ENCODE measurements at regions not wholly inside any gene's neighbourhood (a gene's known extent, or its start where the extent isn't known, plus 50 kb on each side); places are given as distances from the start of the nearest gene placed in this dataset.

DNA sequence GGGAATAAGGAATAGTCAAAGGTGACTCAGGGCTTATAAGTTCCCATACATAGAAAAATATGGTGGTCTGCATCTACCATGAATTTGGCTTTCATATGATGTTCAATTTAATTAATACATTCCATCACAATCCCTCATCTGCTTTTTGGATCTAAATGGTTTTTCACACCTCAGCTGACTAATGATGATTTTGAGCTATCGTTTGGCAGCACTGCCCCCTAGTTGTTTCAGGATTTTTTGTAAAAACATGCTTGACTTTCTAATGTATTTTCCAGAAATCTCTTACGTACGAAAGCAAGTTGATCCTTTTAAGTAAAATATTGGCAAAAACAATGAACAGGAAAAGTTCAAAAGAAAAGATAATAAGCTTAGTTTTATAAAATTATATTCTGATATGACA lies 408.6 kb upstream of the ADGRB3 start:
- TF ChIP-seq TAF1 (IDR thresholded peaks at IDR 0.05; ENCODE audit: low read depth, low read length) (no peak), POLR2A (IDR thresholded peaks at IDR 0.05; ENCODE audit: low read depth, low read length) (no peak), POLR2AphosphoS5 (IDR thresholded peaks at IDR 0.05; ENCODE audit: low read depth, low read length) (no peak), POU2F2 (IDR thresholded peaks at IDR 0.05; ENCODE audit: low read depth, low read length) (no peak), SPI1 (IDR thresholded peaks at IDR 0.05; ENCODE audit: low read depth, low read length) (no peak), PAX5 (IDR thresholded peaks at IDR 0.05; ENCODE audit: insufficient read depth, low read length, severe bottlenecking) (no peak)

Measured in GM12891 (cell line).